ENCODE measurements at regions not wholly inside any gene's neighbourhood (a gene's known extent, or its start where the extent isn't known, plus 50 kb on each side); places are given as distances from the start of the nearest gene placed in this dataset.
"Not testable (repeated sequence)": the region's sequence is repeated elsewhere in the genome, so short reads cannot be mapped to it uniquely, and the experiment has no call there.

DNA sequence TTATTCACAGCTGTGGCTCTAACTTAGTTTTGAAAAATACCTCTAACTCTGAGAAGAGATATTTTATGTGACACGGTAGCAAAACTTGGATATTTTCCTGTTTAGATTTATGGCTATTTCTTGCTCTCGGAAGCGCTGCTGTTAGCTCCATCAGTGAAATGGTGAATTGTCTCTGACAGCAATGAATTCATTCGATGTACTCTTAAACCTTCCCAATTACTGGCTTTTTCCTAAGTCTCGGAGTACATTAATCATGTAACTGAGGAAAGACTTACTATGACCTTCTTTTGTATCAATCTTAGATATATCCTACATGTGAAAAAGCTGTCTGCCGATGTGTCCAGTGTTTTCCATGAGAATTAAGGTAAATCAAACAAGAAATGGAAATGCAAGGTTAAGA is 613.0 kb downstream of the KIF4B start:
- no peak for FAIRE-seq

DNA sequence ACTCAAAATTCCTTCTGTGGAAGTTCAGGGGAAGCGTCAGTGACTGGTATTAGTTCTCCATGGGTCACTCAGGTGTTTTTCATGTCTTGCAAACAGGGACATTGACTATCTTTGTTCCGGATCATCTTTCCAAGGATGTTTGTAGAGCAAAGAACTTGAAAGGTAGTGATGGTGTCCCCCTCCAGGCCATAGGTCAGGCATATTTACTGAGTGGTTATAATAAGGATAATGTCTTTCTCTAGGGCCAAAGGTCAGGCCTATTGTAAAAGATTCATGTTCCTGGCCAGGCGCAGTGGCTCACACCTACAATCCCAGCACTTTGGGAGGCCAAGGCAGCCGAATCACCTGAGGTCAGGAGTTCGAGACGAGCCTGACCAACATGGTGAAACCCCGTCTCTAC is 614.8 kb downstream of the KIF4B start:
- no peak for FAIRE-seq

DNA sequence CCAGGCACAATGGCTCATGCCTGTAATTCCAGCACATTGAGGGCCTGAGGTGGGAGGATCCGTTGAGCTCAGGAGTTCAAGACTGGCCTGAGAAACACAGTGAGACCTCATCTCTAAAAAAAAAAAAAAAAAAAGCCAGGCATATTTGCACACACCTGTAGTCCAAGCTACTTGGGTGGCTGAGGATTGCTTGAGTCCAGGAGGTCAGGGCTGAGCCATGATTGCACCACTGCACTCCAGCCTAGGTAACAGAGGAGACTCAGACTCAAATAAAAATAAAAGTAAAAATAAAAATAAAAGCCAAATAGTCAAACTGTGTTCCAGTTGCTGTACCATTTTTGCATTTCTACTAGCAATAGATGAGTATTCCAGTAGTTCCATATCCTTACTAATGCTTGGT is 616.0 kb downstream of the KIF4B start:
- no peak for FAIRE-seq

- no peak for FAIRE-seq
Observed at GRCh38 chr5:155631116-155631515, 617.6 kb downstream of the KIF4B start.

- no peak for FAIRE-seq
Observed at GRCh38 chr5:155633338-155633957, 619.9 kb downstream of the KIF4B start.

GRCh38 chr5:155649666-155650065 is 636.1 kb downstream of the KIF4B start:
- no peak for FAIRE-seq

DNA sequence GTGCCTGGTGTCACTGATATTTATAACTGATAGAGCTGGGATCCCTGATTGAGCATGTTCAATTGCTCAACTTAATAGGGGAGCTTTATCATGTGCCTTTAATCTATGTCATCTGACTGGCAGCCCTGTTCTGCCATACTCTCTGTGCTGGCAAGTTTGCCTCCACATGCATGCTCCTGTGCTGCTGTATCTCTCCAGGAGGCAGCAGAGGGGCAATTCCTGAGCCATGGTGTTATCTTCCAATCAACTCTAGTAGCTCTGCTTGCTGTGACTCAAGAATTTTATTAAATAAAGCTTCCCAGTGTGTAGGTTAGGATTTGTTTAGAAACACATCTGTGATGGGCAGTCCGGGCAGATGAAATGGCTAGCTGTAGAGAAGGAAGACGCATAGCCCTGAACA is 642.0 kb downstream of the KIF4B start:
- FAIRE-seq = no peak

GRCh38 chr5:155661859-155662258 is 648.3 kb downstream of the KIF4B start:
- FAIRE-seq = no peak

DNA sequence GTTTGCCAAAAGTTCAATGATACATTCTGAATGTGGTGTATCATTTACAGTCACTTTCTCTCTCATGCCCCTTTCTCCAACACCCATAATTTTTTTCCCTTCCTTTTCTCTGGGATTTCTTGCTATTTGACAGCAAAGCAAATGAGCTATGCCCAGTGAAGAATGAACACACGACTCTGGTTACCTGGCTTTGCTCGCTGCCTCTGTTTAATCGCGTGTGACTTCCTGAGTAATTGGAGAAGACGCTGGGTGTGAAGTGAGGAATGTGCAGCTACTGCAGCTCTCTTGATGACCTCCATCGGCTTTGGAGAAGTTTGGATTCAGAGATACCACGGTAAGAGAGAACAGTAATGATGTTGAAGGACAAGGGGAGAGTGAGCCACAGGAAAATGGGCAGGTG is 651.8 kb downstream of the KIF4B start:
- no peak for FAIRE-seq

DNA sequence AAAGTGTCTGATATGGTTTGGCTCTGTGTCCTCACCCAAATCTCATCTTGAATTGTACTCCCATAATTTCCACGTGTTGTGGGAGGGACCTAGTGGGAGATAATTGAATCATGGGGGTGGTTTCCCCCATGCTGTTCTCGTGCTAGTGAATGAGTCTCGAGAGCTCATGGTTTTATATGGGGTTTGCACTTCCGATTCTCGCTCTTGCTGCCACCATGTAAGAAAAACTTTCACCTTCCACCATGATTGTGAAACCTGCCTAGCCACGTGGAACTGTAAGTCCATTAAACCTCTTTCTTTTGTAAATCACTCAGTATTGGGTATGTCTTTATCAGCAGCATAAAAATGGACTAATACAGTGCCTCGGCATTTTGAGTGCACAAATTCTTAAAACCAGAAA is 655.0 kb upstream of the SGCD start:
- FAIRE-seq = not testable (repeated sequence)

- no peak for FAIRE-seq
Observed at GRCh38 chr5:155676967-155677366, 650.0 kb upstream of the SGCD start.

DNA sequence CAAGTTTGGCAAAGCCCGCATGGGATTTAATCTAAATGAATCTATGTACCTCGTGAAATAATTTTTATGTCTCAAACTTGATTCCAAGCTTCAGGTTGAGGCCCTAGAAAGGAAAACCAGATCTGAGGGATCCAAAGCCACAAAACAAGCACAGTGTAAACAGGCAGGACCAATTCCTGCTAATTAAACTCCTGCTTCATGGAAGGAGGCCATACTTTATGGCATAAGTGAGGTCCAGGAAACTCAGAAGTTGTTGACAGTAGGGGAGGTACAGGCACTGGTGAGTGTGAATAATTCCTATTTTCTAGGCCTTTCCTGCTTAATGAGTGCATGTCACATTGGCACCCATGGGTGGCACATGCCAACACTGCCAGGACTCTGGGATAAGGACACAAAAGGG is 648.6 kb upstream of the SGCD start:
- FAIRE-seq = no peak

DNA sequence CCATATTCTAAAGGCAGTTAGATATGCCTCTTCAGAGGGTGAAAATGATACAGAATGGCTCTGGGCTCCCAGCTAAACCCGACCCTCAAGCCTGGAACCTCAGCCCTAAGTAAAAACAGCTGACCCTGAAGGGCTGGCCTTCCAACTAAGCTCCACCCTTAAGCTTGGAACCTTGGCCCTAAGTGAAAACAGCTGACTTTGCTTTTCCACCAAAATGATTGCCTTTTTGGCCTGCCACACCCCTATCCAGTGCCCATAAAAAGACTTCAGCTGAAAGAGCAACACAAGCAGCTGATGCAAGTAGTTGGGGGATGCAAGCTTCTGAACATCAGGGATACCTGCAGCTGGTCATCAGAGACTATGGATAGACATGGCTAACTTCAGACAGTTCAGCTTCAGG is 647.4 kb upstream of the SGCD start:
- no peak for FAIRE-seq

GRCh38 chr5:155684417-155684816 is 642.5 kb upstream of the SGCD start:
- no peak for FAIRE-seq

DNA sequence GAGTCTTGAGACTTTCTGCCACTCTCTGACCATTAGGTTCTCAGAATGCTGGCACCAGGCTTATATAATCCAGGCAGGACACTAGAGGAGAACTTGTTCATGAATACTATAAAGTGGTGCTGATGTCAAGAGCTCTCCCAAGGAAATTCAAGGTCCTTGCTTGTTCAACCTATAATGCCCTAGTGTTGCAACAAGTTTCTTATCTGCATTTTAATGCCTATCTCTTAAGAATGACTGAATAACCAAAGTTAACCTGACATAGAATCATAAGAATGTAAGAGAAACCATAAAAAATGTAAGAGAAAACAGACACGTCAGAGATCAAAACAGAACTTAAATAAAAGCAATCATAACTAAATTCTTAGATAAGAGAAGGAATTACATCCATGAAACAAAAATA is 640.8 kb upstream of the SGCD start:
- no peak for FAIRE-seq

DNA sequence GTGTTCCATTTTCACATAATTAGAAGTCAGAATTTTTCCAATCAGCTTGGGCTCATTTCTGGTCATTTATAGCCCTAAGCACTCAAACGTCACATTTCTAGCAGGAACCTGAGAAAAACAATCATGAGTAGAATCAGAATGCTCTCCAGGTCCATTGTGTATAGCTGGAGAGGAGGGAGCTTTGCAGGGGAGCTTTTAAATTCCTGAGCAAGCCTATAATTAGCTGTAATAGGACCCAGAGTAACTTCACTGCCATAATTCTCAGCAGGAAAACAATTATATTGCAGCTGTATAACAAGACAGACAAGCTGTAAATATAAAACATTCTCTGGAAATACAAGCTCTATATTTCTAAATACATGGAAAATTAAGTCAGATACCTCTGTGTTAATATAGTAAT is 637.6 kb upstream of the SGCD start:
- FAIRE-seq = no peak

DNA sequence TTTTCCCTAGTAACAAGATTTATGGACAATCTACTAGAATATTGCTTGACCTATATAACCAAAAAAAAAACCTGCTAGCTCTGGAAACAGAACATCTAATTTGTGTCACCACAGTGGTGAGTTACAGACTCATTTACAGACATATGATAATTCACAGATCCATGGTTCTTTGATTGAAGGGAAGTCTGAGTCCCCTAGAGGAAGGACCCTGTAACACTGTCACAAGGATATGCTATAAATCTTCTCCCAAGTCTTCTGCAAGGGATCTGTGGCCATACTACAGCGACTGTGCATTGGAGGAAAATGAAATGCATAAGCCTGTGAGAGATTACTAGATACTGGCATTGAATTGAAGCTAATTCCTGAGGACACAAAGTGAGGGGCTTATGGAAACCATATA is 630.6 kb upstream of the SGCD start:
- no peak for FAIRE-seq

- FAIRE-seq = no peak
Observed at GRCh38 chr5:155697236-155697635, 629.7 kb upstream of the SGCD start.

GRCh38 chr5:155699385-155699784 is 627.6 kb upstream of the SGCD start:
- FAIRE-seq = no peak

- no peak for FAIRE-seq
Observed at GRCh38 chr5:155700333-155700732, 626.6 kb upstream of the SGCD start.

DNA sequence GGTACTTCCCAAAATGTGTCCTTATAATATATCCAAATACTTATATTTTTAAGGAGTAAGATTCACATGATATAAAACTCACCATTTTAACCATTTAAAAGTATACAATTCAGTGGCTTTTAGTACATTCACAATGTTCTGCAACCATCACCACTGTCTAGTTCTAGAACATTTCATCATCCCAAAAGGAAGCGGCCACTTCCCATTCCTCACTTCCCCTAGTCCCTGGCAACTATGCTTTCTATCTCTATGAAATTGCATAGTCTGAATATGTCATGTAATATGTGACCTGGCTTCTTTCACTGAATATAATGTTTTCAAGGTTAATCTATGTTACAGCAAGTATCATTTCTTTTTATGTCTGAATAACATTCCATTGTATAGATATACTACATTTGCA is 615.1 kb upstream of the SGCD start:
- no peak for FAIRE-seq

DNA sequence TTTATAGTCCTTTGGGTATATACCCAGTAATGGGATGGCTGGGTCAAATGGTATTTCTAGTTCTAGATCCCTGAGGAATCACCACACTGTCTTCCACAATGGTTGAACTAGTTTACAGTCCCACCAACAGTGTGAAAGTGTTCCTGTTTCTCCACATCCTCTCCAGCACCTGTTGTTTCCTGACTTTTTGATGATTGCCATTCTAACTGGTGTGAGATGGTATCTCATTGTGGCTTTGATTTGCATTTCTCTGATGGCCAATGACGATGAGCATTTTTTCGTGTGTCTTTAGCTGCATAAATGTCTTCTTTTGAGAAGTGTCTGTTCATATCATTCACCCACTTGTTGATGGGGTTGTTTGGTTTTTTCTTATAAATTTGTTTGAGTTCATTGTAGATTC is 612.5 kb upstream of the SGCD start:
- FAIRE-seq = not testable (repeated sequence)

- FAIRE-seq = no peak
Observed at GRCh38 chr5:155726267-155726666, 600.7 kb upstream of the SGCD start.

DNA sequence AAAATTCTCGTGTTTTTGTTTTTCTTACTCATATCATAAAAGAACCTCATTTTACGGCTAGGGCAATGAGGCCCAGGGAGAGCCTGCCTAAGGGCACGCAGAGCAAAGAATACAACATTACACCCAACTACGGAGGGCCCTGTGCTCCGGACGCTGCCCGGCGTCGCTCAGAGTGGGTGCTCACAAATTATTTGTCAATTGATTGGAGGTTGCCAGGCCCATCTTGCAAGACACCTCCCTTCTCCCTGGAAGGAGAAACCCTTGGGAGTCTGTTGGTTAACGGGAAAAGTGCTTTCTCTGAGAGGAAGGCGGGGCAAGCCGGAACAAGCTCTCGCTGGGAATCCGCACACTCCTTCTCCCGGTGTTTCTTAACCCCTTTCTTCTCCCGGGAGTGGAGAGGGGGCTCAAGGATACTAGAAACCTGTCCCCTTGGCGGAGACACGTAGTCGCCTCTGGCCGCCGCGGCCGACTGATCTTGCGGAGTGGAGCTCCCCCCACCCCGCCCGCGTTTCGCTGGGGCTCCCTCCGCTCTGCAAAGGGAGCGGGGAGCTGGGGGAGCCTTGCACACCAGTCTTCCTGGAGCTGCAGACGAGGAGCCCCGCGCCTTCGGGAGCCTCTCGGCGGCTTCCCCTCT is 599.3 kb upstream of the SGCD start:
- no peak for FAIRE-seq

GRCh38 chr5:155728146-155728856 is 598.7 kb upstream of the SGCD start:
- FAIRE-seq = no peak

Data from islet of Langerhans (tissue), 1 donor.